AG04450 (cell line): ENCODE measurements at regions not wholly inside any gene's neighbourhood (a gene's known extent, or its start where the extent isn't known, plus 50 kb on each side); places are given as distances from the start of the nearest gene placed in this dataset.

ENCODE experiments used
- CTCF ChIA-PET: fragments of 300-600, 350-600 bp; formaldehyde crosslinking; extraction: SDS; loops from one replicate; lab custom pipeline; 2022; ENCODE audit warnings: antibody characterized with exemption, inconsistent platforms; lab: Charles Lee
- POLR2A ChIA-PET: fragments of 350-600 bp; formaldehyde crosslinking; extraction: SDS; loops from one replicate; lab custom pipeline; 2021; ENCODE audit warnings: antibody characterized with exemption, inconsistent platforms; lab: Yijun Ruan, JAX
- DNase-seq: peaks from one replicate; pipeline ENCODE4 v3.0.0-alpha.2; 2011; ENCODE audit warnings: low read depth, low spot score
- H3K27ac ChIP-seq: one replicate; pipeline ENCODE4 v1.5.1; 2012; ENCODE audit warnings: low read depth, low read length, control low read depth
- H3K27me3 ChIP-seq: one replicate; pipeline ENCODE4 v1.6.0; 2012; ENCODE audit warnings: low read length; ENCODE audit not compliant: control insufficient read depth, insufficient read depth
- H3K4me3 ChIP-seq: 2 replicates; pipeline ENCODE4 v1.5.1; 2011; ENCODE audit warnings: mild to moderate bottlenecking, low read depth, low read length, control low read depth
- H3K9me3 ChIP-seq: 2 replicates; pipeline ENCODE4 v1.5.1; 2012; ENCODE audit warnings: low read length; ENCODE audit not compliant: control insufficient read depth, insufficient read depth
- CTCF ChIP-seq: IDR thresholded peaks from 2 replicates; pipeline ENCODE4 v1.5.1; 2011; ENCODE audit warnings: low read depth, low read length, control low read depth, inconsistent platforms

DNA sequence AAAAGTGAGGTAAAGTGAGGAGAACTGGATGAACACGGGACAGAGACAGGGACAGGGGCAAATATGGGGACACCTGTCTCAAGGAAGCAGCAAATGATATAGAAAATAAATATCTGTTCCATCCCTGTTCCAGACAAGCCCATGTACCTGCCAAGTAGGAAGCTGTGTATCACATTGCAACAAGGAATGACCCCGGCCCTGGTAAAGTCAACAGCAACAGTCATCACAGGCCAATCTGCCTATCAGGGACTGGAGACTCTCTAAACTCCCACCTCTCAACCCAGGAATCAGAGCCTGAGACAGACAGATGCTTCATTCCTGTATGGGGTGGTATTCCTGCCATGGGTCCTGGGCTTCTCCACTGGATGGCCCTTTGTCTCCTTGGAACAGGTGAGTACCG lies 156.6 kb upstream of the PRSS1 start:
- H3K4me3 ChIP-seq, result no peak overlapping the region
- no peak for TF ChIP-seq CTCF
- ChIA-PET POLR2A (no interaction called here), CTCF (interaction anchor here (1.2 kb wide), 1 partner anchor 11 kb away, joined by 5 read pairs; no protein-coding TSS in a partner anchor)
- H3K9me3 ChIP-seq, result no peaks in the 10 kb centered on the region
- H3K27ac ChIP-seq, result no peak overlapping the region
- no peak for DNase-seq
- peaks cover 2% of the 10 kb centered on the region for H3K27me3 ChIP-seq

GRCh38 chr7:142592231-142592630 lies 157.0 kb upstream of the PRSS1 start:
- CTCF ChIA-PET, result interaction anchor here (2.6 kb wide), 1 partner anchor 12 kb away, joined by 28 read pairs; no protein-coding TSS in a partner anchor

DNA sequence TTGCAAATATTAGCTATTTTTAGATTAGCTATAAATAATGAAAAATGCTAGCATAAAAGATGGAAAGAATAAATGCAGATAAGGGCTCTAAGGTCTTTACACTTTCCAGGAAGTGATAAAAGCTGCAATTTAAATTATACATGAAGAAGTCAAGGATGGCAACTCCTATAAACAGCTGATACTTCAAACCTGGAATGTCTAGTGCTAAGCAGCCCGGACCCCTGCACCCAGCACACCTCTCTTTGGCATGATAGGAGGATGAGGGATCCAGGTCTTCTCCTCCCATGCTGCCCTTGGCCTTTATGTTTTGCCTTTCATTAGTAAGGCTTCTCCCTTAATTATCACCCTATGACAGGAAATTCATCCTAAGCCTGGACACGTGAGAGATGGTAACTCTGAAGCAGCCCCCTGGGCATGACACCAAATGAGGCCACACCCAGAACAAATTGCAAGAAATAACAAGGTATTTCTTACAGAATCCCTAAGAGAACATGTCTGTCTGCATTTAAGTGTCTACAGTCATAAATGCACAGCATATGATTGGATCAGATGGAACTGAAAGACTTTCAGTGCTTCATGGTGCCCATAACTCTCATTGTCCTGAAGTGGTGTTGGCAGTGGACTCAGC lies 158.3 kb upstream of the PRSS1 start:
- no peak for TF ChIP-seq CTCF
- no peak overlapping the region for H3K27ac ChIP-seq
- DNase-seq, result no peak
- H3K9me3 ChIP-seq, result no peaks in the 10 kb centered on the region
- peaks cover 2% of the 10 kb centered on the region for H3K27me3 ChIP-seq
- CTCF ChIA-PET, result interaction anchor here (0.8 to 2.6 kb wide), 4 partner anchors 13 to 192 kb away, joined by 3 to 28 read pairs (median 8); no protein-coding TSS in a partner anchor
- H3K4me3 ChIP-seq, result no peak overlapping the region
- POLR2A ChIA-PET, result no interaction called here

More at GRCh38 chr7:142592231-142592630, 157.0 kb upstream of the PRSS1 start:
- Histone ChIP-seq H3K9me3 (no peaks in the 10 kb centered on the region), H3K27ac (no peak overlapping the region), H3K27me3 (peaks cover 2% of the 10 kb centered on the region), H3K4me3 (no peak overlapping the region)
- DNase-seq, result no peak
- no peak for TF ChIP-seq CTCF
- POLR2A ChIA-PET, result no interaction called here

GRCh38 chr7:142590077-142590476 lies 159.2 kb upstream of the PRSS1 start:
- Histone ChIP-seq H3K4me3 (no peak overlapping the region), H3K9me3 (no peaks in the 10 kb centered on the region), H3K27me3 (no peaks in the 10 kb centered on the region), H3K27ac (no peak overlapping the region)
- ChIA-PET CTCF (interaction anchor here (0.8 to 2.6 kb wide), 4 partner anchors 14 to 193 kb away, joined by 3 to 28 read pairs (median 8); no protein-coding TSS in a partner anchor), POLR2A (no interaction called here)
- no peak for TF ChIP-seq CTCF
- DNase-seq, result no peak

DNA sequence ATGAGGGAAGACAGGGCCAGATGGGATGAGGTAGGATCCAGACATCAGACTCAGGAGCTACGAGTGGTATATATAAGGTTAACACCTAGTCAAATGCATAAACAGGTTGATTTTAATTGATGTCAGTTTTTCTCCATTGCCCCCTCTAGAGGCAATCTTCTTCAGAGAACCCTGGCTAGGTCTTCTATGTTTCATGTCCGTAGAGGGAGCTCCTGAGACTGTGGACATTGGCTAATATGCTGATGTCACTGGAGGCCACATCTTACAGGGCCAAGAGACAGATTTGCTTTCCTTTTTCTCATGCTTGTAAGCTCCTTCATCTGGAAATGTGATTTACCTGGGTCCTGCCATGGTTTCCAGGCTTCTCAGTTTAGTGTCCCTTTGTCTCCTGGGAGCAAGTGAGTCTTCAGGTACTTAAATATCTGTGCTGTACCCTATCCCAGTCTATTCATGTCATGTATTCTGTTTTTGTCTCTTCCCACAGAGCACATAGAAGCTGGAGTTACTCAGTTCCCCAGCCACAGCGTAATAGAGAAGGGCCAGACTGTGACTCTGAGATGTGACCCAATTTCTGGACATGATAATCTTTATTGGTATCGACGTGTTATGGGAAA lies 161.6 kb upstream of the PRSS1 start:
- DNase-seq, result no peak
- no peaks in the 10 kb centered on the region for H3K9me3 ChIP-seq
- CTCF ChIA-PET, result interaction anchor here (0.6 to 3.0 kb wide), 39 partner anchors 10 to 195 kb away, joined by 3 to 49 read pairs (median 4); no protein-coding TSS in a partner anchor
- POLR2A ChIA-PET, result no interaction called here
- H3K4me3 ChIP-seq, result no peak overlapping the region
- H3K27ac ChIP-seq, result no peak overlapping the region
- TF ChIP-seq CTCF, result peak; percentile 69
- H3K27me3 ChIP-seq, result no peaks in the 10 kb centered on the region
